Panc1 (cell line): ENCODE measurements at regions not wholly inside any gene's neighbourhood (a gene's known extent, or its start where the extent isn't known, plus 50 kb on each side); places are given as distances from the start of the nearest gene placed in this dataset.

Experiments used
- ATAC-seq: fragments of 200-7000 bp; cut with Tn5 transposase; 2 replicates; pipeline ENCODE4 v1.9.1; 2020; ENCODE audit warnings: mild to moderate bottlenecking, moderate library complexity
- BruUV-seq: library from RNA; stranded (reverse); fragments of 400-500 nt; replicated peaks from 2 replicates; lab custom pipeline; 2021; lab: Mats Ljungman, UMichigan
- CTCF ChIA-PET: fragments of 300-600 bp; sonication (Branson Sonifier 250); formaldehyde crosslinking; loops from one replicate; lab custom pipeline; 2022; ENCODE audit warnings: antibody characterized with exemption; lab: Charles Lee
- POLR2A ChIA-PET: fragments of 300-600 bp; sonication (Branson Sonifier 250); formaldehyde crosslinking; loops from one replicate; lab custom pipeline; 2022; ENCODE audit warnings: antibody characterized with exemption; lab: Charles Lee
- DNase-seq: peaks from one replicate; pipeline ENCODE4 v3.0.0-alpha.2; 2010; ENCODE audit warnings: low read depth, low spot score
- H3K27ac ChIP-seq: 2 replicates; pipeline ENCODE4 v1.5.1; 2011; ENCODE audit warnings: mild to moderate bottlenecking, low read length, inconsistent platforms
- H3K27me3 ChIP-seq: fragments of 200-500 bp; sonication (Bioruptor generic); 2 replicates; pipeline ENCODE4 v1.6.0; 2014; ENCODE audit warnings: low read length, inconsistent platforms; ENCODE audit not compliant: control insufficient read depth, insufficient read depth
- H3K36me3 ChIP-seq: fragments of 200-500 bp; sonication (Bioruptor generic); 2 replicates; pipeline ENCODE4 v1.5.1; 2014; ENCODE audit warnings: inconsistent platforms, mild to moderate bottlenecking, low read length, moderate library complexity; ENCODE audit not compliant: control insufficient read depth, insufficient read depth
- H3K4me1 ChIP-seq: 2 replicates; pipeline ENCODE4 v1.5.1; 2011; ENCODE audit warnings: inconsistent platforms, mild to moderate bottlenecking, low read length, moderate library complexity; ENCODE audit not compliant: control insufficient read depth, insufficient read depth
- H3K4me3 ChIP-seq, 2 experiments: 2 replicates each; pipeline ENCODE4 v1.5.1; 2011 to 2012; ENCODE audit warnings: low read depth in 2 of 2, low read length in 2 of 2, mild to moderate bottlenecking in 2 of 2, inconsistent platforms in 1 of 2, moderate library complexity in 1 of 2
- H3K9me3 ChIP-seq: fragments of 200-500 bp; sonication (Bioruptor generic); 2 replicates; pipeline ENCODE4 v1.5.1; 2014; ENCODE audit warnings: low read depth, mild to moderate bottlenecking, inconsistent platforms, low read length, moderate library complexity; ENCODE audit not compliant: control insufficient read depth, insufficient read depth
- CTCF ChIP-seq: fragments of 450-650 bp; IDR thresholded peaks from 2 replicates; pipeline ENCODE4 v1.5.1; 2017; ENCODE audit warnings: mild to moderate bottlenecking
- POLR2AphosphoS5 ChIP-seq: IDR thresholded peaks from 2 replicates; pipeline ENCODE4 v1.6.1; 2012; ENCODE audit warnings: mild to moderate bottlenecking, low read depth, low read length, moderate library complexity
- REST ChIP-seq, 2 experiments: IDR thresholded peaks; 2 replicates each; pipeline ENCODE4 v1.6.1; 2011 to 2012; ENCODE audit warnings: low read depth in 2 of 2, control low read depth in 1 of 2, low read length in 1 of 2, mild to moderate bottlenecking in 1 of 2, moderate library complexity in 1 of 2; ENCODE audit not compliant: insufficient read depth in 1 of 2
- SIN3A ChIP-seq: IDR thresholded peaks from 2 replicates; pipeline ENCODE4 v1.6.1; 2012; ENCODE audit warnings: low read depth, mild to moderate bottlenecking, low read length, moderate library complexity, borderline replicate concordance; ENCODE audit not compliant: insufficient read depth
- TCF7L2 ChIP-seq: IDR thresholded peaks from 2 replicates; pipeline ENCODE4 v1.6.1; 2011; ENCODE audit warnings: mild to moderate bottlenecking, low read depth, low read length, inconsistent platforms
- in situ Hi-C: cut with HindIII; loops from 2 replicates; pipeline ENCODE4 v1.10.0; 2016; ENCODE audit warnings: low sequenced_read_pairs, low pct_unique_long_range_greater_than_20kb
- intact Hi-C: fragments of 100-400 bp; cut with micrococcal nuclease; formaldehyde crosslinking; loops from one replicate; pipeline ENCODE4 v1.10.0; 2022; ENCODE audit not compliant: unreplicated experiment

DNA sequence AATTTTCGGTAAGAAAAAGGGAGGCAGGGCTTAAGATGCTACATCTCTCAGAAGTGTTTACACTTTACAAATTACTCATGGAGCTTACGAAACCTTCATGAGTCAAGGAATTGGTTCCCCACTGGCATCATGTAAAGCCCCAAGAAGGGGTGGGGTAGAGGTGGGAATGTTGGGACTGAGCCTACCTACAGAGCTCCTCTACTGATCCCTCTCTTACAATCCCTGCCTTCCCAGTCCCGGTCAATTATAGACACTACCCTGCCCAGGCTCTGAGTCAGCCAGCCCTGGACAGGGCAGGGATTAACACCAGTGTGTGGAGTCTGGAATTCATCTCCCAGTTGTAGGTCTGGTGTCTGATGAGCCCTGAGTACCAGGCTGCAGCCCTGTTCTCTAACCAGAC, 248.9 kb downstream of the PAX3 start:
- ChIA-PET POLR2A (no interaction called here), CTCF (no interaction called here)
- TF ChIP-seq SIN3A (no peak), CTCF (no peak), TCF7L2 (no peak), REST (IDR thresholded peaks at IDR 0.05; ENCODE audit: insufficient read depth in 1 of 2, low read depth in 2 of 2, low read length in 1 of 2) (no peak), POLR2AphosphoS5 (no peak)
- intact Hi-C loops = no loop called here
- Histone ChIP-seq H3K27ac (no peak overlapping the region), H3K36me3 (no peaks in the 10 kb centered on the region), H3K9me3 (no peaks in the 10 kb centered on the region), H3K4me3 (no peak overlapping the region), H3K4me1 (no peaks in the 10 kb centered on the region), H3K27me3 (peaks cover under 1% of the 10 kb centered on the region; the same call in 1 of the 2 replicates)
- no TSS peak for BruUV-seq
- DNase-seq (no peak), ATAC-seq (no peak)
- in situ Hi-C loops = no loop called here

- Histone ChIP-seq H3K4me1 (no peaks in the 10 kb centered on the region), H3K9me3 (no peaks in the 10 kb centered on the region), H3K36me3 (no peaks in the 10 kb centered on the region), H3K4me3 (no peak overlapping the region), H3K27ac (no peak overlapping the region), H3K27me3 (no peaks in the 10 kb centered on the region; the same call in 1 of the 2 replicates)
- DNase-seq (no peak), ATAC-seq (no peak)
- POLR2A ChIA-PET = no interaction called here
- intact Hi-C loops = no loop called here
- CTCF ChIA-PET = no interaction called here
- TF ChIP-seq TCF7L2 (no peak), CTCF (no peak), SIN3A (no peak)
- in situ Hi-C loops = no loop called here
- BruUV-seq = no TSS peak
These were observed 254.9 kb downstream of the PAX3 start for GRCh38 chr2:222043897-222044296.

GRCh38 chr2:222042666-222043065, 256.1 kb downstream of the PAX3 start:
- POLR2A ChIA-PET = no interaction called here
- TF ChIP-seq SIN3A (no peak), POLR2AphosphoS5 (no peak), TCF7L2 (no peak), CTCF (no peak), REST (IDR thresholded peaks at IDR 0.05; ENCODE audit: insufficient read depth in 1 of 2, low read depth in 2 of 2, low read length in 1 of 2) (no peak)
- no TSS peak for BruUV-seq
- Histone ChIP-seq H3K36me3 (no peaks in the 10 kb centered on the region), H3K27me3 (no peaks in the 10 kb centered on the region; the same call in 1 of the 2 replicates), H3K9me3 (no peaks in the 10 kb centered on the region), H3K27ac (no peak overlapping the region), H3K4me1 (no peaks in the 10 kb centered on the region), H3K4me3 (no peak overlapping the region)
- no peak for DNase-seq
- CTCF ChIA-PET = no interaction called here
- ATAC-seq = no peak
- in situ Hi-C loops = no loop called here
- intact Hi-C loops = no loop called here
